ENCODE measurements at regions not wholly inside any gene's neighbourhood (a gene's known extent, or its start where the extent isn't known, plus 50 kb on each side); places are given as distances from the start of the nearest gene placed in this dataset.

DNA sequence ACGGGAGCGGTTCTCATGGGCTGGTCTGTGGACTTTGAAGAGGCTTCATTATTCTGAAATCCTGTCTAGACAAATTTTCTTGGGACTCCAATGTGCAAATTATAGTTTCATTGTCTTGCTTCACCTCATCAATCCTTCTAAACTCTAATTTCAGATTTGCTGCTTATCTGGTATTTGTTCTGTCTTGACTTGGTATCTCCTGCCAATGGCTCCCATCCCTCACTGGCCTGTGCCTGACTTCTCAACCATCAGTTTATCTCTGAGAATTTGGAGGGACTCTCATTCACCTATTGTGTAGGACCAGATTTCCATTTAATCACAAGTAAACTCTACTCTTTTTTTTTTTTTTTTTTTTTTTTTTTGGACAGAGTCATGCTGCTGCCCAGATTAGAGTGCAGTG, 960.2 kb upstream of the NR2F2 start:
- no peak for DNase-seq (ENCODE audit: low read depth)

DNA sequence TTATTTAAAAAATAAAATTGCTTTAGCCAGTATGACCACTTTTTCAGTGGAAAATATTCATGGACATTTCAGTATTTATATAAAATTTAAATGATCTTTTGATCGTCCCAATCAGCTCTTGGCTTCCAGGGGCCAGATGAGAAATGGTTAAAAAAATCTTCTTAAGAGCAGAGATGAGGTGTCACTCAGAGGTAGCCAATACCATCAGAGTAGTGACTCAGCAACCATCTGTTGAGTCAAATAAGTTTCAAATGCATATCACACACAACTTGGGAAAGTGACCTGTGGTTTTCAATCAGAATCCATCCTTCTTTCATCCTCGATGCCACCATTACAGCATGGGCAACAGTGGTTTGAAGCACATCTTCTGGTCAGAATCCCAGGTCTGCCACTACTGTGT, 958.8 kb upstream of the NR2F2 start:
- no peak for DNase-seq (ENCODE audit: low read depth)

DNA sequence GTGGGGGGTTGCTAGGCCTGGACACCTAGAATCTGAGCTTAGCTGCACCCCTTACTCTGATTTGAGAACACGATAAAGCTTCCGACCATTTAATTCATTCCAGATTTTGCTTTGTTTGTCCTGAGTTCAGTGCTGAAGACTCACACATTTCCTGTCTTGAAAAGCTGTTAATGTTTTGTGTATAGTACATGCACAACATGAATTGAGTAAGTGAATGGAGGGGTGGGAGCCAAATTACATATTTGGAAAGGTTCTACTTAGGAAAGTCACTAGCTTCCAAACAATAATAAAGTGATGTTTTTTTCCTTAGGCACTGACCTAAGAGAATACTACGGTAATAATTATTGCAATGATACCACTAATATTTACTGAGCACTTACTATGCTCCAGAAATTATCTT, 955.2 kb upstream of the NR2F2 start:
- DNase-seq (ENCODE audit: low read depth): no peak

DNA sequence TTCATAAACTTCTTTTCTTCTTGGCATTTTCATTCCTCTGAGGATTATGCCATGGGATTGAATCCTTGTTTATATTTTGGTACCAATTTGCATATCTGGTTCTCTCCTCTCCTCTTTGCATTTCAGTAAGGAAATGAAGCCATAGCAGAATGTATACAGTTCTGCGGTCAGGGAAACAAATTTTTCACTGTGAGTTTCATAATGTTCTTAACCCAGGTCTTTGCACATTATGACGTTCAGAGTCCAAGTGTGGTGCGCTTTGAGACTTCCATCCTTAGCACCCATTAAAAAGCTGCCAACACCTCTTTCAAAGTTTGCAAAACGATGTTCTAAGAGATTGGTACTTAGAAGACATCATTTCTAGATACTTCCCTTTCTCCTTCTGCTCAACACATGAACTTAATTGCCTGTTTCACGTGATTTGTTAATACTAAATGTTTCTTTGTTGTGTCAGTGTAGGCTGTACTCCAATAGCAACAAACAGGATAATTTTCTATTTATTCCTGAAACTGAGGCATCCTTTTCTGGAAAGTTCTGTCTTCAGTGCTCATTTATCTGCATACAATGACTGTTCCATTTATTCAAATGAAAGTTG, 953.1 kb upstream of the NR2F2 start:
- DNase-seq (ENCODE audit: low read depth): no peak

DNA sequence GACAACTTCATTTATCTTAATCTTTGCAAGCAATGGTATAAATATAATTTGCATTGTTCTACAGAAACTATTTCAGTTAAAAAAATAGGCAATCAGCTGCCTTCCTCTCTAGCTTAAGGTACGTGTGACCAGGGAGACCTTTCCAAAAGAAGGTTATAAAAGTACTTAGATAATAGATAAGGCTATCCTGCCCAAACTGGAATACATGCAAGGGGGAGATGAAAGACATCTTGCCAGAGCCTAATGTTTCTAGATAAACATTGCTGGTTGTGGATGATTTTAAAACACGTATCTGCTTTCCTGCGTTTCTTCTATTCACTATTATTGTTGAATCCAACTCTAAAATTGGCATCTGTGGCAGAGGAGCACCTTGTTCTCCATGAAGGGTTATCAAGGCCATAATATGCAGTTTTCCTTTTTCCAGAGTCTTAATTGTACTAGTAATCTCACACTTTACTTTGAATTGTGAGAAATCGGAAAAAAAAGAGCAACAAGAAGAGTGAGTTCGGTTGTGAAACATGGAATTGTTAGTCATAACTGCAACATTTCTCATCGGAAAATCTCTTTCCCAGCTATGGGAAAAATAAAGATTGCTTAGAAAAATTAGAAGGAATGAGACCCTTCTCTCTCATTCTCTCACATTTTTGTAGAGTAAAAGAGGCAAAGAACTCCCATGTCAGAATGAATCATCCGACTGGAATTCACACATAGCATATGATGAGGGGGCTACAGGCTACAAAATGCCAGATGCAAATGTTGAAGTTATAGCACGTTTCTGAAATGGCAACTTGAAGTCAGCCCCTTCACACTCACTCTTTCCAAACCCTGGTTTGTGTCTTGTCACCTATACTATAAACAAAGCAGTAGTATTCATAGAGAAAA, 936.1 kb upstream of the NR2F2 start:
- no peak for DNase-seq (ENCODE audit: low read depth)

DNA sequence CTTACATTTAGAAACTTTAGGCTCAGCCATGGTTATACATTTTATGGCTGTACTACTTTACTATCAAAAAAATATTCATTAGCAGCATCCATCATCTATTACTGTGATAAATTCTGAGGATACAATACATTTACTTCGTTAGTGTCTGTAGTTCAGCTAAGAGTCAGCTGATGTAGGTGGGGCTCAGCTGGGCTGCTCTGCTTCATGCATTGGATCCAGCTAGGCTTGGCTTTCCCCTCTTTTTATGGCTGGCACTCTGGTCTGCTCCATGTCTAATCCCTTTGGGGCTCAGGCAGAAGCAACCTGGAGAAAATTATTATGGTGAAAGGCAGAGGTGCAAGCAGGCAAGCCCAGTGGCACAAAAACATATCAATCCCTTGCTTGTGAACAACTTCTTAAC, 930.1 kb upstream of the NR2F2 start:
- DNase-seq (ENCODE audit: low read depth): no peak

DNA sequence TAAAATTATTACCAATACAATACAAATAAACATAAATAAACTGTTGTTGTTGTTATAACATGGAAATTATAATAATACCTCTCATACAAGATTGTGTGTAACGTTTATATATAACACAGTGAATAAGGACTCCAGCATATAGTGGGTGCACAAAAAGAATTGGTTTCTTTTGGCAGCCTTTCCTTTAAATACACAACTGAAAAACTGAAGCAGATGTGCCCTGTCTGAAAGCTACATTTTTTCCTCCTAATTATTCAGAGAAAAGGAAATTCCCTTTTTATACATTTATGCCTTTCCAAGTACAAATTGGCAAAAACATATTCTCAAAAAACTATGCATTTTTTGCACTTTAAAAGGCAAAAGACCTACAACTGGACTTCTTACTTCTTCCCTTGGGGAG, 928.9 kb upstream of the NR2F2 start:
- DNase-seq (ENCODE audit: low read depth): no peak

DNA sequence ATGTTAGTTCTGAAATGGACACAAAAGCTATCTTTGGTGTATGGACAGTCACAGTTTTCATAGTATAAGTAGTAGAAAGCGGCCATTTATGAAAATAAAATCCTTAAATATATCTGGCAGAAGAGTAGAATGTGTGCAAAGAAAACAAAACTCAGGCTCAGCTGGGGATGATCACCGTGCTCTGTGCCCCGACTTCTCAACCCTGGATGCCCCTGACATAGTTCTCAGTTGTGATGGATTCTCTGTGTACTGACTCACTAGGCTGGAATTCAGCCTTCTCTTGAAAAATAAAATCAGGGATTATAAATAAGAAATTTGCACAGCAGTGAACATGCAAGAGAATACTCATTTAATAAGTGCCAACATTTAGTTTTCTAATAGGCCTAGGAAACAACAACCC, 925.1 kb upstream of the NR2F2 start:
- DNase-seq (ENCODE audit: low read depth): no peak

DNA sequence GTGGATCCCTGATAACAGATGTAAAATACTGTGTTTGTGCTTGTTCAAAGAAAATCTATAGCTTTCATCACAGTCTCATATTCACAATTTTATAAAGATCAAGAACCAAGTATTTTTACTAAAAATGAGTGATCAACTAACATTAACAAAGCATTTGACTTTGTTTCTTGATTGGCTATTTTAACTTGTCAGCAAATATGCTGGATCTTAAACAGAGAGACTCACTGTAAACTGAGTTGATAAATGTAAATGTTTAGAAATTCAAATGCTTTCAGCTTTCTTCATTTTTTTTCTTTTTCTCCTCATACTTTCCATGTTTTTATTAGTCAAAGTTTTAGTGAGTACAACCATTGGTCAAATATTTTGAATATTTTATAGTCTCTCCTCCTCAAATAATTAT, 923.0 kb upstream of the NR2F2 start:
- no peak for DNase-seq (ENCODE audit: low read depth)

DNA sequence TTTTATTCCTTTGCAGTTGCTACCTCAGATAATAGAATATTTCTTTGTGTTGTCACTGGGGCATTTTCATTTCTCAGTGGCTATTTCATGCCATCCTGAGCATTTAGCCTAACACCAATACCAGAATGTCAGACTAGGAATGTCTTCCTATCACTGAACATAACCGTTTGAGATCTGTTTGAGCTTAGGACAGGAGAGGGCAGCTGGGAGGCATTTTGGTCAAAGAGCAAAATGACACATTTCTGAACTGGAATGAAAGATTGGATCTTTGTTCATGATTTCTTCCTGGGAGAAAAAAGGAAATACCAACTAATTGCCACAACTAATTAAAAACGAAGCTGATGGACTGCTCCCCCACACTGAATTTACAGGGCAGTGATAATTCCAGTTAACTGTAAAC, 921.3 kb upstream of the NR2F2 start:
- no peak for DNase-seq (ENCODE audit: low read depth)

DNA sequence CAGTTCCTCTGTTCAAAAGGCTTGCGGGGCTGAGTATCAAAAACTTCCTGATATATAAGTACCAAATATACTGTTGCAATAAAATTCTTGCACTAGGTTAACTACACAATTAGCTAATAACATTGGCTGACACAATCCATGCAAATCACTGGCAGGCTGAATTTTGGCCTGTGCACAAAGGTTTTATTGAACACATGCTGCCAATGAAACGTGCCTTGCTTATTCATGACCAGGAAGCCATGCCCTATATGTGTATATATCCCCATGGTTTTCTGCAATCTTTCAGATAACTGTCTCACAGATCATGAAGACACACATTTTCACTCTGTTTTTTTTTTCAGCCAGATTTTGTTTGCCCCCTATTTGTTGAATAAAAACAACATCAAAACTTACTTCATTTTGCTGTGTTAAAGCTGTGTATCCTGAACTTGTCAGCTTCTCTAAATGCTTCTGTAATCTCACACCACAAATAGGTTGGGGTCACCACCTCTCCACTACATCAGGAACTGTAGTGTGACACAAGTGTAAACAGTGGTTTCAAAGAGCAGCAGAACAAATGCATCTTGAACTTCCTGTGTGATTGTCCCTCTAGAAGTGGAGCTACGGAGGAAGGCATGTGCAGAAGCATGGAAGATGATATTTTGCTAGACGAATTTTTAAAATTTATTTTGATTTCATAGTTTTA, 920.7 kb upstream of the NR2F2 start:
- DNase-seq (ENCODE audit: low read depth): no peak

DNA sequence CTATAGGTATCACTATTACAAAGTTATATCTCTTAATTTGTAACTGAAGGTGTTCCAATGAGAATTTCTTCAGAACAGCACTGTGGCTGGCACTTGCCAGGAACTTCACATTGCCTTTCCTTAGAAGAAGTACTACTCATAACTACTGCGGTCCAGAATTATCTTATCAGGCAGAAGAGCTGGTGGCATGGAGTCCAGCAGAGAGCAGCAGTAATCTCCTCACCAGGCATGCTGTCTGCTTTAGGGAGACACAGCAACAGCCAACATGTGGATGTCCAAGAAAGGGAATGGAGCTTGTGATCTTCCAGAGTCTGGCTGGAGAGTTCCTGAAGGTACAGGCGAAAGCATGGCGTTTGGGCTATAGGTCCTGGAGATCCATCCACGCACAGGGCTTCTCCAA, 919.7 kb upstream of the NR2F2 start:
- no peak for DNase-seq (ENCODE audit: low read depth)

DNA sequence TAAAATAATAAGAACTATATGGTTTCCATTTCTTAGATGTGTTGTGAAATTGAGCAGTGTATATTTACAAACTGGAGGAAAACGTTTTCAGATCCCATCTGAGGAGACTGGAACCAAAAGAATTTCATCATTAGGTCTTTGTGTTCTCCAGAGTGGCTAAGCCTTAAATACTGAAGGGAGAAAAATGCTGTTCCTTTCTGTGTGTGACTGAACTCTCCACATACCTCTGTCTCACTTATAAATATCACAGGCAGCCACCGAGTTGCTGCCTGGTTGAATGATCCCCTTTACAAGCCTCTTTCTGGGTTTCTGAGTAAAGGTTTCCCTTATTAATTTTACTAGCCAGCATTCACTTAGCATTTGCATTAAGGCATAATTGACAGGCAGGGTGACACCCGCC, 913.9 kb upstream of the NR2F2 start:
- DNase-seq (ENCODE audit: low read depth): no peak

DNA sequence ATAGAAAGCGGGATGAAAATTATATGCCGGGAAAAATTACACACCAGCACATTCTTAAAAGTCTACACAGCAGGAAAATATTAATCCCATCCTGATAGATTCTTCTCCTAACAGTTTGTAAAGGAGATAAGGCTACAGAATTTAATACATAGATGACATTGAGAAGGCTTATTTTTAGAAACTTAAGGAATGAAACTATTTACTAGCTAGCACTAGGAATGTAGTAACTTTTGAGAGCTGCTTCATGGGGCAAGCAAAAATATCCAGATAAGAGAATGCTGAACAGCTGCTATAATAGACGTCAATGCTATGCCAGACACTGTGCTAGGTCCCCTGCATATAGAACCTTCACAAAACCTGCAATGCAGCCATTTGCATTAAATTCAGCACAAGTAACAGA, 912.7 kb upstream of the NR2F2 start:
- DNase-seq (ENCODE audit: low read depth): no peak

DNA sequence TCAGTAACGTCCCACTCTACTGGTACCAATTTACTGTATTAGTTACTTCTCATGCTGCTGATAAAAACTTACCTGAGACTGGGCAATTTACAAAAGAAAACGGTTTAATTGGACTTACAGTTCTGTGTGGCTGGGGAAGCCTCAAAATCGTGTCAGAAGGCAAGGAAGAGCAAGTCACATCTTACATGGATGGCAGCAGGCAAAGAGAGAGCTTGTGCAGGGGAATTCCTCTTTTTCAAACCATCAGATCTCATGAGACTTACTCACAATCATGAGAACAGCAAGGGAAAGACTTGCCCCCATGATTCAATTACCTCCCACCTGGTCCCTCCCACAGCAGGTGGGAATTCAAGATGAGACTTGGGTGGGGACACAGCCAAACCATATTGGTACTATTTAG, 908.2 kb upstream of the NR2F2 start:
- DNase-seq (ENCODE audit: low read depth): no peak

DNA sequence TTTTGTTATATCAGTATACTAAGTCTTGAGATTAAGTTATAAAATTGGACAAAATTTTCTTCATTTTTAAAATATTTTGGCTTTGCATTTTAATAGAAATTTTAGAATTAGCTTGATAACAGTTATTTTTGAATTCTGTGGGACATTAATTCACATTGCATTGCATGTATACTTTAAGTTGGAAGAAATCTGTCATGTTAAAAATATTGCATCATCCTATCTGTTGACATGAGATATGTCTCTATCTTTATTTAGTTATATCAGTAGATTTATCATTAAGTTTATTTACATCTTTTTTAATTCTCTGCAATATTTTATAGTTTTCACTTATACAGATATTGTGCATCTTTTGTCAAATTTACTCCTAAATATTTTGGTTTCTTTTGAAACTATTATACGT, 904.6 kb upstream of the NR2F2 start:
- DNase-seq (ENCODE audit: low read depth): no peak

DNA sequence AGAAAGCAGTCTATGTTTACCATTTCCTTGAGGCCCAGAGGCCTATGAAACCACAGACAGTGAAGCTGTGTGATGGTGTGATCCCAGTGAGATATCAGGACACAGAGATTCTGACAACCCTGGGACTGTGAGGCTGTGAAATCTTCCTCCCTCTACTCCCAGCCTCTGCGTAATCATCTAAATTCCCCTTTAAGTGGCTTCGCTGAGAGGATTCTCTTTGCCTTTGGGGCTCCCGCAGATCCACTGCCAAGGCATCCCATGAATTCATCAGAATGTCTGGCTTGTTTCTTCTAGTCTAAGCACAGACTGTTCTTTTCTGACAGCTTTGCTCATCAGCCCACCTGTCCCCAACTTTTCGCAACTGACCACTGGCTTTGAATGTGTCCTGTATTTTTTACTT, 901.2 kb upstream of the NR2F2 start:
- DNase-seq (ENCODE audit: low read depth): no peak

DNA sequence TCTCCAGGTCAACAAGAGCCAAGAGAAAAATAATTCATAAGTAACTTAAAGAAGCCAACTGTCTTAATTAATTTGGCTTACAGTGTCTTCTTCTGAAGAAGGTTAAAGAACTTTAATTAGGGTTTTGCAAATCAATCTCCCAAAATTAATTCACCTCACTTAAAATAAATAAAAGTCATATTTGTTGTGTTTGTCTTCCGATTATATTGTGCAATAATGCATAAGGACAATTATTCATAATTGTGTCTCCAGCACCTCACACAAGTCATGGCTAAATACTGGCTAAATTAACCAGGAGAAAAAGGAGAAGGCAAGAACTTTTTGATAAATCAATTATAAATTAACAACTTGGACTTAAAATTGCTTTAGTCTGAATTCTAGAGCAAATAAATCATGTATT, 899.0 kb upstream of the NR2F2 start:
- no peak for DNase-seq (ENCODE audit: low read depth)

DNA sequence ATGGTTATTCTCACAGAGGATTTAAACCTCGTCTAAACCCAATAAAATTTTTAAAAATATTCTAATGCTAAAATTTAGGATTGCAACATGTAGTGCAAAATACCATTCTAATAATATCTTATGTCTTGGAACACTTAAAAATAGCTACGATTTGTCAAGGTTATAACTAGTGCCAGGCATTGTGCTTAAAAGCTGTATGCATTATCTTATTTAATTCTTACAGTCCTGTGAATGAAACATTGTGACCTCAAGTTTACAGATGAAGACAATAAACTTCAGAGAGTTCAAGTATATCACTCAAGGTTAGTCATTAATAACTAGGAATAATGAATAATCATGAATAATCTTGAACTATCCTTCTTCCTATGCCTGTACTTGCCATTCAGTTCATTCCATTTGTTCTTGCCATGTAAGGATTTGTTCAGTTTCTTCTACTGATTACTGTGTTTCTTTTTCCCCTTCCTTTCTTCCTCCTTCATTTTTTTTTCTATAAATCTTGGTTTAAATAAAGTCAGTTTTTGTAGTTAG, 897.6 kb upstream of the NR2F2 start:
- DNase-seq (ENCODE audit: low read depth): no peak

DNA sequence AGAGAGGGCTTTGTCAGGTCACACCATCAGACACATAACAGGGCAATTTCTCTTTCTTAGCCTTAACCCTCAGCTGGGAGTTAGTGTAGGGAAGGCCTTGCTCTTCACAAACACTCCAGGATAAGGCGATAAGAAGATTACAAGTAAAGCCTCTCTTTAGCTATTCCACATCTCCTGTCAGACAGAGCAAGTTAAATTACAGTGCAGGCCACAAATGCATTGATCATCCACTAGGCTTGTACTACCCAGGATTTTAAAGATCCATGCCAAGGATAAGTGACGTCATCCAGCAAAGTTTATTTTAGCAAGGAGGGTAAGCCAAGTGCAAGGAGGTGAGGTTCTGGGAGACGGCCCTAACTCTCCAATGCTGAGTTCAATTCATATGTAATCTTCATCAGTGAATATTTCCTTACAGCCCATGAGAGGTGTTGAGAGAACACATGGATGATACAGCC, 890.6 kb upstream of the NR2F2 start:
- DNase-seq (ENCODE audit: low read depth): no peak

DNA sequence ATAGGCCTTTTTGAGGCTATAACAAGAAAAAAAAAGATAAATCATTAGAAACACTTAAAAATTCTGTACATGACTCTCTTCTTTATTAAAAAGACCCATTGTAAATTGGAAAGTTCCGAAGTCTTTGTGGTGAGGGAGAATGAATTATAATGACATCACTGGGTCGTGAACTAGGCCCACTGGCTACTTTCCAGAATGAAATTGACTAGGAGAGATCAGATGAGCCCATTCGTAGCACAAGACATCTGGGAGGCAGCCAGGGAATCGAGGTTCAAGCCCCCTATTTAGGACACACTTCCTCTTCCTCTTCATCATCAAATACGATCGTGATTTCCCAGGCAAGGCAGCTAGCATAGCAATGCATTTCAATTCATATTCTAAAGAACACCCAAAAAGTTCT, 889.8 kb upstream of the NR2F2 start:
- DNase-seq (ENCODE audit: low read depth): no peak

DNA sequence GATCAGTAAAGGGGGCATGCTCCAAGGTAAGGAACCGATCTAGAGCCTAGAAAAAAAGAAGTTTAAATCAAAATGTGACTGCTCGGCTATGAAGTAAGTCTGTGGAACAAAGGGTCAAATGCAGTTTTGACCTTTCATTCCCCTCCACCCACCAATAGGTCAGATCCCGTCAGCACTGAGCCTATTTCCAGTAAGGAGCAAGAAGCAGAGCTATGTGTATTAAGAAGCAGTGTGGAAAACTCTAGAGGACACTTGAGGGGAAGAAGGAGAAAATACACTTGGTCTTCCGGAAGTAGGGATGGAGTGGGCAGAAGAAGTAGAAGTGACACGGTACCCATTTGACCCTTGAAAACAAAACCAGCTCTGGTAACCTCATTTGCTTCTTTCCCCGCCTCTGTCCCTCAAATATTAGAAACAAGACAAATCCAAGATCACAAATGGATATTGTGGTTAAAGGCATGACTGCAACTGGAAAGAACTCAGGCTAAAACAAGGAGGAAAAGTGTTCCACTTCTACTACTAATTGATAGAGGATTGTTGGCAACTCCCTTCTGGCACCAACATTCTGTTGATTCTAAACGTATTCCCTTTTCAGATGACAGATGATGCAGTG, 888.3 kb upstream of the NR2F2 start:
- DNase-seq (ENCODE audit: low read depth): no peak

DNA sequence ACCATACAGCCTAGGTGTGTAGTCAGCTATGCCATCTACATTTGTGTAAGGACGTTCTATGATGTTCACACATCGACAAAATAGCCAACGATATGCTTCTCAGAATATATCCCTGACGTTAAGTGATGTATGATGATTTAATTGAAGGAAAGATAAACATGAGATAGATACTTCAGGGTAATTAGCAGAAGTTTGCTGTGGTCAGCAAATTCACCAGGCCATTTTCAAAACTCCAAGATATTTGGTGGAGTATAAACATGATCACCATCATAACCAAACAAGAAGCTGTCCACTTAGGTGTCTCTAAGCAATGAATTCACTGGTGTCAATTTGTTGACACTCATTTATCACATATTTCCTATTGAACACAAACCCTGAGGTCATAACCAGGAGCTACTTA, 885.6 kb upstream of the NR2F2 start:
- no peak for DNase-seq (ENCODE audit: low read depth)

Data from stimulated activated CD8-positive, alpha-beta memory T cell treated with anti-CD3 and anti-CD28 coated beads, Interleukin-7, amount 100 ng/mL, for 24 hours (primary cell).